GM12891 (cell line): ENCODE measurements at regions not wholly inside any gene's neighbourhood (a gene's known extent, or its start where the extent isn't known, plus 50 kb on each side); places are given as distances from the start of the nearest gene placed in this dataset.

ENCODE experiments used
- POLR2A ChIP-seq: IDR thresholded peaks from 2 replicates; pipeline ENCODE4 v1.6.1; 2011; ENCODE audit warnings: low read depth, low read length, control low read depth
- POLR2AphosphoS5 ChIP-seq: IDR thresholded peaks from 2 replicates; pipeline ENCODE4 v1.6.1; 2011; ENCODE audit warnings: low read depth, low read length, control low read depth
- POU2F2 ChIP-seq: IDR thresholded peaks from 2 replicates; pipeline ENCODE4 v1.6.1; 2011; ENCODE audit warnings: low read depth, mild to moderate bottlenecking, control low read depth, low read length, moderate library complexity
- SPI1 ChIP-seq: IDR thresholded peaks from 2 replicates; pipeline ENCODE4 v1.6.1; 2011; ENCODE audit warnings: low read depth, low read length, control low read depth
- TAF1 ChIP-seq: IDR thresholded peaks from 2 replicates; pipeline ENCODE4 v1.6.1; 2011; ENCODE audit warnings: low read depth, low read length, control low read depth

- TF ChIP-seq POLR2A (no peak), POLR2AphosphoS5 (no peak), POU2F2 (no peak), TAF1 (no peak), SPI1 (no peak)
These were observed 204.9 kb upstream of the NREP start for GRCh38 chr5:111961862-111962261.
